ENCODE measurements at regions not wholly inside any gene's neighbourhood (a gene's known extent, or its start where the extent isn't known, plus 50 kb on each side); places are given as distances from the start of the nearest gene placed in this dataset.

GRCh38 chr18:78696698-78697435 lies 282.8 kb upstream of the SALL3 start:
- Histone ChIP-seq H3K27ac (ENCODE audit: insufficient read depth, low read length) (no peak overlapping the region), H3K79me2 (ENCODE audit: control insufficient read depth, insufficient read depth, low read length) (no peaks in the 10 kb centered on the region), H3K4me1 (ENCODE audit: control insufficient read depth, extremely low read depth, insufficient read depth, low read length) (no peaks in the 10 kb centered on the region), H3K27me3 (ENCODE audit: control insufficient read depth, insufficient read depth, low read length) (no peaks in the 10 kb centered on the region), H3K4me2 (ENCODE audit: extremely low read depth, insufficient read depth, low read length) (no peak overlapping the region), H3K36me3 (ENCODE audit: control insufficient read depth, insufficient read depth, low read length) (no peaks in the 10 kb centered on the region), H4K20me1 (ENCODE audit: control insufficient read depth, extremely low read depth, insufficient read depth, low read length) (no peaks in the 10 kb centered on the region), H3K9ac (ENCODE audit: insufficient read depth, low read length) (no peak overlapping the region), H3K9me3 (ENCODE audit: control insufficient read depth, insufficient read depth, low read depth, low read length) (no peaks in the 10 kb centered on the region), H2AFZ (ENCODE audit: low read length) (no peak overlapping the region), H3K4me3 (replicated peaks in 1 of 4; ENCODE audit: control extremely low read depth in 1 of 4, insufficient read depth in 1 of 4, low read depth in 3 of 4, low read length in 4 of 4) (no peak overlapping the region)
- DNase-seq (ENCODE audit: low read depth in 2 of 2) = no peak
- no peak for TF ChIP-seq CTCF (conservative IDR thresholded peaks at IDR 0.05 in 1 of 2, IDR thresholded peaks at IDR 0.05 in 1 of 2; ENCODE audit: low read depth in 1 of 2, low read length in 2 of 2)
- no peak for TF ChIP-seq EZH2 (IDR thresholded peaks at IDR 0.05; ENCODE audit: low read length, missing control alignments)

GRCh38 chr18:78697446-78697845 lies 282.2 kb upstream of the SALL3 start:
- H3K4me1 ChIP-seq (ENCODE audit: control insufficient read depth, extremely low read depth, insufficient read depth, low read length) = no peaks in the 10 kb centered on the region
- TF ChIP-seq EZH2 (IDR thresholded peaks at IDR 0.05; ENCODE audit: low read length, missing control alignments) (no peak), CTCF (conservative IDR thresholded peaks at IDR 0.05 in 1 of 2, IDR thresholded peaks at IDR 0.05 in 1 of 2; ENCODE audit: low read depth in 1 of 2, low read length in 2 of 2) (no peak)

GRCh38 chr18:78698914-78699313 lies 280.7 kb upstream of the SALL3 start:
- Histone ChIP-seq H3K9ac (ENCODE audit: insufficient read depth, low read length) (no peak overlapping the region), H3K4me2 (ENCODE audit: extremely low read depth, insufficient read depth, low read length) (no peak overlapping the region), H3K9me3 (ENCODE audit: control insufficient read depth, insufficient read depth, low read depth, low read length) (no peaks in the 10 kb centered on the region), H4K20me1 (ENCODE audit: control insufficient read depth, extremely low read depth, insufficient read depth, low read length) (no peaks in the 10 kb centered on the region), H3K4me3 (replicated peaks in 1 of 4; ENCODE audit: control extremely low read depth in 1 of 4, insufficient read depth in 1 of 4, low read depth in 3 of 4, low read length in 4 of 4) (no peak overlapping the region), H3K79me2 (ENCODE audit: control insufficient read depth, insufficient read depth, low read length) (no peaks in the 10 kb centered on the region), H2AFZ (ENCODE audit: low read length) (no peak overlapping the region), H3K27me3 (ENCODE audit: control insufficient read depth, insufficient read depth, low read length) (no peaks in the 10 kb centered on the region), H3K27ac (ENCODE audit: insufficient read depth, low read length) (no peak overlapping the region), H3K36me3 (ENCODE audit: control insufficient read depth, insufficient read depth, low read length) (no peaks in the 10 kb centered on the region), H3K4me1 (ENCODE audit: control insufficient read depth, extremely low read depth, insufficient read depth, low read length) (no peaks in the 10 kb centered on the region)
- TF ChIP-seq CTCF (conservative IDR thresholded peaks at IDR 0.05 in 1 of 2, IDR thresholded peaks at IDR 0.05 in 1 of 2; ENCODE audit: low read depth in 1 of 2, low read length in 2 of 2) = no peak
- TF ChIP-seq EZH2 (IDR thresholded peaks at IDR 0.05; ENCODE audit: low read length, missing control alignments) = no peak
- no peak for DNase-seq (ENCODE audit: low read depth in 2 of 2)

More at GRCh38 chr18:78697446-78697845, 282.2 kb upstream of the SALL3 start:
- H3K36me3 ChIP-seq (ENCODE audit: control insufficient read depth, insufficient read depth, low read length) = no peaks in the 10 kb centered on the region
- DNase-seq (ENCODE audit: low read depth in 2 of 2) = no peak
- no peak overlapping the region for H3K27ac ChIP-seq (ENCODE audit: insufficient read depth, low read length)
- H3K4me3 ChIP-seq (replicated peaks in 1 of 4; ENCODE audit: control extremely low read depth in 1 of 4, insufficient read depth in 1 of 4, low read depth in 3 of 4, low read length in 4 of 4) = no peak overlapping the region
- H3K4me2 ChIP-seq (ENCODE audit: extremely low read depth, insufficient read depth, low read length) = no peak overlapping the region
- no peak overlapping the region for H3K9ac ChIP-seq (ENCODE audit: insufficient read depth, low read length)
- no peaks in the 10 kb centered on the region for H3K27me3 ChIP-seq (ENCODE audit: control insufficient read depth, insufficient read depth, low read length)
- no peaks in the 10 kb centered on the region for H4K20me1 ChIP-seq (ENCODE audit: control insufficient read depth, extremely low read depth, insufficient read depth, low read length)
- H3K9me3 ChIP-seq (ENCODE audit: control insufficient read depth, insufficient read depth, low read depth, low read length) = no peaks in the 10 kb centered on the region
- H3K79me2 ChIP-seq (ENCODE audit: control insufficient read depth, insufficient read depth, low read length) = no peaks in the 10 kb centered on the region
- no peak overlapping the region for H2AFZ ChIP-seq (ENCODE audit: low read length)

Data from fibroblast of lung (primary cell).